ENCODE measurements at regions not wholly inside any gene's neighbourhood (a gene's known extent, or its start where the extent isn't known, plus 50 kb on each side); places are given as distances from the start of the nearest gene placed in this dataset.

DNA sequence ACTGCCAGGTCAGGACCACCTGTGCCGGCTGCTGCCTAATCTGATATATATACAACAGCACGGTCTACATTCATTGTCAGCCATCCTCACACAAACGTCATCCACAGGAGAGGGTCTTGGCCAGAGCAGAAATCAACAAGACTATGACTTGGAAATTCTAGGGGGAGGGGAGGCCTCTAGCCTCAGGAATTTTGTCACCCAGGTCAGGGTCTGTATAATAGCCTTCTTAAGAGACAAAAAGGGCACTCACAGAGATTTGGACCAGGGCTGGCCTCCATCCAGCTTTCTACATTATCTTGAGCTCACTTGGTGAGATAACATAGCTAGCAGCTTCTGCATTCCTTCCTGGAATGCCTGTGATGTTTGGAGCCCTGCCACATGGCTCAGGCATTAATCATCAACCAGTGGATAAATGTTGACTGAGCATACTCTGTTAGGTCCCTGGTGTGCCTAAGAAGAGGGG is 50.4 kb upstream of the CTIF start:
- in situ Hi-C loops (cut with MboI; ENCODE audit: low sequenced_read_pairs), result no loop called here
- Histone ChIP-seq H3K9me3 (no peaks in the 10 kb centered on the region), H3K36me3 (replicated peaks) (no peaks in the 10 kb centered on the region), H3K4me1 (no peaks in the 10 kb centered on the region), H3K4me3 (no peak overlapping the region), H3K27me3 (ENCODE audit: low read depth) (no peaks in the 10 kb centered on the region)
- no peak for DNase-seq (ENCODE audit: low spot score in 2 of 2)

DNA sequence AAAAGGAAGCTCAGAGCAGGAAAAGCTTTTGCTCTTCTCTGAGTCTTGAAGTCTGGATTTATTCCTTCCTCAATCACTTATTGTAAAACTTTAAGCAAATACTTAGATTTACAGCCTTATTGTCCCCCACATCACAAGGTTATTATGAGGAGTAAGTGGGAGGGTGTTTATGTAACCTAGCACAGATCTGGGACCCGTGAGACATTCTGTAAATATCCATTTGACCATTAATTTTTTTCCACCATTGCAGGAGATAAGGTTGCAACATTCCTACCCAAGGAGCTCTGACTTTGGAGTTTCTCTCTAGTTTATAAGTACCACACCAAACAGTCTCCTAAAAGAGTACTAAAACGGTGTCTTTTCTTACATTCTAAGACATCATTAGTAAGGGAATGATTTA is 52.1 kb upstream of the CTIF start:
- Histone ChIP-seq H3K4me3 (no peak overlapping the region), H3K36me3 (replicated peaks) (no peaks in the 10 kb centered on the region), H3K9me3 (no peaks in the 10 kb centered on the region), H3K27me3 (ENCODE audit: low read depth) (0 out of 2 replicates have a peak, but pooled peaks cover 2% of the 10 kb centered on the region), H3K4me1 (no peaks in the 10 kb centered on the region)
- in situ Hi-C loops (cut with MboI; ENCODE audit: low sequenced_read_pairs), result no loop called here
- no peak for DNase-seq (ENCODE audit: low spot score in 2 of 2)

DNA sequence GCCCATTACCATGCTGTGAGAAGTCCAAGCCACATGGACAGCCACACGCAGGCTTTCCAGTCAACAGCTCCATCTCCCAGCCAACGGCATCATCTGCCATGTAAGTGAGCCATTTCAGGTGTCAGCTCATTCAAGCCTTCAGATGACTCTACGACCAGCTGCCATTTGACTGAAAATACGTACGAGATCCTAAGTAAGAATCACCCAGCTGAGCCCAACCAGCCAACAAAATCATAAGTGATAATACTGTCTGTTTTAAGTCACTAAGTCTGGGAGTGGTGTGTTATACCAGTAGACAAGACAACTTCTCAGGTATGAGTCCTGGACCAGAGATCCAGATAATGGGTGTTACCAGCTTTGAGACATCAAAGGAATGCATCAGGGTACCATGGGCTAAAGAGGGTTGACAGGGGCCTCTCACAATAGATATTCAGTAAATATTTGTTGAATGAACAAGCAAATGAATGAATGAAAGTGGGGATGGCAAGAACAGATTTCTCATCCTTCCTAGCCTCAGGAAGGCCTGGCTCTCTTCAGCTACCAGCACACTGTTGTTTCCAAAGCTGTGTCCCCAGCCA is 52.9 kb upstream of the CTIF start:
- DNase-seq (ENCODE audit: low spot score in 2 of 2), result no peak
- in situ Hi-C loops (cut with MboI; ENCODE audit: low sequenced_read_pairs), result no loop called here
- H3K4me3 ChIP-seq, result no peak overlapping the region
- H3K27me3 ChIP-seq (ENCODE audit: low read depth), result 0 out of 2 replicates have a peak, but pooled peaks cover 6% of the 10 kb centered on the region
- no peaks in the 10 kb centered on the region for H3K9me3 ChIP-seq
- H3K36me3 ChIP-seq (replicated peaks), result no peaks in the 10 kb centered on the region
- no peaks in the 10 kb centered on the region for H3K4me1 ChIP-seq

DNA sequence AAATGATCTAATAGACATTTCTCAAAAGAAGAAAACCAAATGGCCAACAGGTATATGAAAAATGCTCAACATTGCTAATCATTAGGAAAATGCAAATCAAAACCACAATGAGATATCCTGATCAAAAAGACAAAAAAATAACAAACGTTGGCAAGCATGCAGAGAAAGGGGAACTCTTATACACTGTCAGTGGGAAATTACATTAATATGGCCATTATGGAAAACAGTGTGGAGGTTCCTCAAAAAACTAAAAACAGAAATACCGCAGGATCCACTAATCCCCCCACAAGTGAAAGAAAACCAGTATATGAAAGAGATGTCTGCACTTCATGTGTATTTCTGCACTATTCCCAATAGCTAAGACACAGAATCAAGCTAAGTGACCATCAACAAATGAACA is 57.7 kb upstream of the CTIF start:
- H3K4me1 ChIP-seq, result no peaks in the 10 kb centered on the region
- H3K9me3 ChIP-seq, result no peaks in the 10 kb centered on the region
- DNase-seq (ENCODE audit: low spot score in 2 of 2), result no peak
- H3K36me3 ChIP-seq (replicated peaks), result no peaks in the 10 kb centered on the region
- no peak overlapping the region for H3K4me3 ChIP-seq
- in situ Hi-C loops (cut with MboI; ENCODE audit: low sequenced_read_pairs), result no loop called here
- peaks cover 6% of the 10 kb centered on the region; the same call in 1 of the 2 replicates for H3K27me3 ChIP-seq (ENCODE audit: low read depth)

DNA sequence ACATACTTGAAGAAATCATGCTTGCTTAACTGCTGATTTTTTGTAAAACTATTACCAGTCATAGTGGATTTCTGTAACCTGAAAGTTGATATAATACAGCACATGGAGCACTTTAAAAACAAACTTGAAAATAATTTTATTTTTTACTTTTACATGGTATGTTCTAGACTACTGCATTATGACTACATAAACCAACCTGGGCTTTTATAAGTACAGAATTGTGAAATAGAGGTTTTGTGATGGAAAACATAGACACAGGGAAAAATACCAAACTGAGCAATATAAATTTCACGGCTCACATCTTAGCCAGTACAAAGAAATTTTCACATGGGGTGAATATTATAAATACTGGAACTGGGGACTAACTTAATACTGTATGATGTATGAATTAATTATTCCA is 59.3 kb upstream of the CTIF start:
- Histone ChIP-seq H3K4me1 (no peaks in the 10 kb centered on the region), H3K27me3 (ENCODE audit: low read depth) (peaks cover 14% of the 10 kb centered on the region), H3K4me3 (no peak overlapping the region), H3K9me3 (no peaks in the 10 kb centered on the region), H3K36me3 (replicated peaks) (no peaks in the 10 kb centered on the region)
- in situ Hi-C loops (cut with MboI; ENCODE audit: low sequenced_read_pairs), result loop anchor here (5.0 kb wide), 1 partner anchor 183 kb away; no protein-coding TSS in a partner anchor
- no peak for DNase-seq (ENCODE audit: low spot score in 2 of 2)

DNA sequence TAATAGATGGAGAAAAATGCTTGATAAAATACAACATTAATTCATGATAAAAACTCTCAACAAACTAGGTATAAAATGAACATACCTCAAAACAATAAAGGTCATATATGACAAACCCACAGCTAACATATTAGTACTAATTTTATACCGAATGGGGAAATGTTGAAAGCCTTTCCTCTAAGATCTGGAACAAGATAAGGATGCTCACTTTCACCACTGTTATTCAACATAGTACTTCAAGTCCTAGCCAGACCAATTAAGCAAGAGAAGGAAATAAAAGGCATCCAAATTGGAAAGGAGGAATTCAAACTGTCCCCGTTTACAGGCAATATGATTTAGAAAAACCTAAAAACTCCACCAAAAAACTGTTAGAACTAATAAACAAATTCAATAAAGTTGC is 61.5 kb upstream of the CTIF start:
- H3K4me1 ChIP-seq, result no peaks in the 10 kb centered on the region
- no peaks in the 10 kb centered on the region for H3K9me3 ChIP-seq
- no peaks in the 10 kb centered on the region for H3K36me3 ChIP-seq (replicated peaks)
- H3K4me3 ChIP-seq, result no peak overlapping the region
- DNase-seq (ENCODE audit: low spot score in 2 of 2), result no peak
- peaks cover 15% of the 10 kb centered on the region for H3K27me3 ChIP-seq (ENCODE audit: low read depth)
- in situ Hi-C loops (cut with MboI; ENCODE audit: low sequenced_read_pairs), result loop anchor here (5.0 kb wide), 1 partner anchor 185 kb away; no protein-coding TSS in a partner anchor

DNA sequence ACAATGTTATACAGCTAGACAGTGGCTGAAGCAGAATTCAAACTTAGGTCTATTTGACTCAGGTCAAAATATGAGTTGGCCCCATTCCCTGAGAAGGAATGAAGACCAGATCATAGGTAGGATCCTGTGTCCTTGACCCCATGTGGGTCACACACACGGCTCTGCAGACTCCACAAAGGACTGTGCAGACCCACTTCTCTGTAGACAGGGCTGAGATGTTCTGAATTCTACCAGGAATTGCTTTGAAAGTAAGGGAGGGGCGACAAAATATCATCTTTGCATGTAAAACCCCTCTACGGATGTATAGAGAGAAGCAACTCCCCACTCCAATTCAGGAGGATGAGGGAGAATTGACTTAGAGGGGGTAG is 62.3 kb upstream of the CTIF start:
- Histone ChIP-seq H3K9me3 (no peaks in the 10 kb centered on the region), H3K27me3 (ENCODE audit: low read depth) (peaks cover 14% of the 10 kb centered on the region), H3K36me3 (replicated peaks) (no peaks in the 10 kb centered on the region), H3K4me1 (no peaks in the 10 kb centered on the region), H3K4me3 (no peak overlapping the region)
- no peak for DNase-seq (ENCODE audit: low spot score in 2 of 2)
- in situ Hi-C loops (cut with MboI; ENCODE audit: low sequenced_read_pairs), result loop anchor here (5.0 kb wide), 1 partner anchor 186 kb away; no protein-coding TSS in a partner anchor

DNA sequence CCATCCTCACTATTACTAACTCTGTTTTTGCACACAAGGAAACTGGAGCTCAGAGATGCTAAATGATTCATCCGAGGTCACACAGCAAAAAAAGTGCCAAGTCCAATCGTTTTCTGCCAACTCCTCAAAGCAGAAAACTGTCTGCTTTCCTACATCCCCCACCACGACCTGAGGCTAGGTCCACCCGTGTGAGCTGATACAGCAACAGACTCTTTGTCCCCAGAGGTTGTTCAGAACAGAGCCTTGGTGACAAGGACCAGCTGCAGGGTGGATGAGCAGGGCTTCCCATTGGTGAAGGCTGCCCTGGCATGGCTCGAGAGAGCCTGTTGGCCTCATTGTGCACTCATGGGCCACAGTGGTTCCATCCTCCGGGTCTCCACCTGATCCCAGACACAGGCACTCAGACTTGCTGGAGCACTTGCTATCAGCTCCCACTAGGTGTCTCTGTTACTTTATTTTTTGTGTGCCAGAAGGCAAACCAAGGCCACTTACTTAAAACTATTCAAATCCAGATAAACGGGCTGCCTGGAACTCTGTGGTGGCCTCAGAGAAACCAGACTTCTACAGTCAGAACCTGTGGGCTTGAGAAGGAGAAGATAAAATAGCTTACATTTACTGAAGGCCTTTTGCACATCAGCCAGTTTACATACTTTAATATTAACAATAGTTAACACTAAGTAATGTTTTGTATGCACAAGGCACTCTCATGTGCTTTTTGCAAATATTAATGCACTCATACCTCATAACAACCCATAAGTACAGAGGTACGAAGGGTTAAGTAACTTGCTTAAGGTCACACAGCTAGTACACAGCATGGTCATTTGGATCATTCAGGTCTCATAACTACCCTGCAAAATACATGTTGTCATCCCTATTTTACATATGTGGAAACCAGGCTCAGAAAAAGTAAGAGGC is 62.9 kb upstream of the CTIF start:
- H3K36me3 ChIP-seq (replicated peaks), result no peaks in the 10 kb centered on the region
- no peaks in the 10 kb centered on the region for H3K4me1 ChIP-seq
- no peaks in the 10 kb centered on the region for H3K9me3 ChIP-seq
- peaks cover 13% of the 10 kb centered on the region for H3K27me3 ChIP-seq (ENCODE audit: low read depth)
- peak; percentile 62 to 70 for DNase-seq (ENCODE audit: low spot score in 2 of 2)
- in situ Hi-C loops (cut with MboI; ENCODE audit: low sequenced_read_pairs), result loop anchor here (5.0 kb wide), 1 partner anchor 186 kb away; no protein-coding TSS in a partner anchor
- no peak overlapping the region for H3K4me3 ChIP-seq

DNA sequence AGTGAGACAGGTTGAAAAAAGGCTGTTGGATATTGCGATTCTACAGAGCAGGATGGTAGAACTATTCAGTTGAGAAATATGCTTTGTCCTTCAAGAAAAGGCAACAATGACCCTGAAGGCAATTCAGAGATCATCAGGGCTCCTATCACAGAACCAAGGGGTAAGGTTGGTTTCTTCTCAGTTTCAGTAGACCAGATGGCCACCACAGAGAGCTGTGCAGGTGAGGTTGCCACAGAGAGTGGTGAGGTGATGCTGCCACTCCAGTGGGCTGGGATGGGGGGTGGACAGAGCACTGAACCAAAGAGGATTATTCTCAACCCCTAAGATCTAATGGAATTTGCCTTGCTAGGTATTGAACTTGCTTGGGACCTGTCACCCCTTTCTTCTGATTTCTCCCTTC is 64.6 kb upstream of the ZBTB7C start:
- Histone ChIP-seq H3K4me3 (no peak overlapping the region), H3K9me3 (no peaks in the 10 kb centered on the region), H3K36me3 (replicated peaks) (no peaks in the 10 kb centered on the region), H3K27me3 (ENCODE audit: low read depth) (peaks cover 15% of the 10 kb centered on the region; the same call in 1 of the 2 replicates), H3K4me1 (no peaks in the 10 kb centered on the region)
- DNase-seq (ENCODE audit: low spot score in 2 of 2), result no peak
- in situ Hi-C loops (cut with MboI; ENCODE audit: low sequenced_read_pairs), result no loop called here

DNA sequence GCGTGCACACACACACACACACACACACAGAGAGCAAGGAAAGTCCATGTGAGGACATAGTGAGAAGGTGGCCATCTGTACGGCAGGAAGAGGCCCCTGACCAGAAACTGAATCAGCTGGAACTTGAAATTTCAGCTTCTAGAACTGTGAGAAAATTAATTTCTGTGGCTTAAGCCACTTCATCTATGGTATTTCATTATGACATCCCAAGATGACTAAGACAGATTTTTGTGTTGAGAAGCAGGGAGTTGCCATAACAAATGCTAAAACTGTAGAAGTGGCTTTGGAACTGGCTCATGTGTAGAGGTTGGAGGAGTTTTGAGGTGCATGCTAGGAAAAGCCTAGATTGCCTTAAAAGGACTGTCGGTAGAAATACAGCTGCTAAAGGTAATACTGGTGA is 63.4 kb upstream of the ZBTB7C start:
- Histone ChIP-seq H3K4me1 (no peaks in the 10 kb centered on the region), H3K27me3 (ENCODE audit: low read depth) (peaks cover 15% of the 10 kb centered on the region; the same call in 1 of the 2 replicates), H3K36me3 (replicated peaks) (no peaks in the 10 kb centered on the region), H3K9me3 (no peaks in the 10 kb centered on the region), H3K4me3 (no peak overlapping the region)
- DNase-seq (ENCODE audit: low spot score in 2 of 2), result no peak
- in situ Hi-C loops (cut with MboI; ENCODE audit: low sequenced_read_pairs), result no loop called here

DNA sequence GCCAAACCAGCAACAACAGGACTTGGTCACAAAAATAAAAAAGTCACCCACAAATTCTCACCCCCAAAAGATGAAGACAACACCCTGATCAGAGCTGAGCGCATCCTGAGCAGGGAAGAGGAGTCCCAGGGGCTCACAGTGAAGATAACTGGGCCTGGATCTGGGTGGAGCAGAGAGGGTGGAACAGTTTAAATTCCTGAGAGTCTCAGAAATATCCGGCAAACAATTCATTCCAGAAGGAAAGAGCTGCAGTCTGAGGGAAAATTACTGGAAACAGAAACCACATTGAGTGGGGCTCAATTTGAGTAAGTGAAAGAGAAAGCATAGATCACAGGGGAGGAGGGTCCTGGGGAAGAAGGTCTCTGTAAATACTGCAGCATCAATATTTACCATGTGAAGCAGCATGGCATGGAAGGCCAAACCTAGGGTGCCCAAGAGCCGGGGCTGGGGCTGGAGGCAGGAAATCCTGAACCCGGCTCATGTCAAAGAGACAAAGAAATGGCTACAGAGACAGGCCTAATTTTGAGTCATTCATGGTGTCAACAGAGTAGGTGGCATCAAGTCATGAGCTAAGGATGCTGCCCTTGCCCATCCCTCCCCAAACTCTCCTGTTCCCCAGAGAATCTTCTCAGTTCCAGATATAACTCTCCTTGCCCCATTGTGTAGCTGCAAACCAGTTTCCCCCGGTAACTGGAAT is 61.4 kb upstream of the ZBTB7C start:
- Histone ChIP-seq H3K36me3 (replicated peaks) (no peaks in the 10 kb centered on the region), H3K4me3 (no peak overlapping the region), H3K27me3 (ENCODE audit: low read depth) (peaks cover 13% of the 10 kb centered on the region; the same call in 1 of the 2 replicates), H3K9me3 (no peaks in the 10 kb centered on the region), H3K4me1 (no peaks in the 10 kb centered on the region)
- no peak for DNase-seq (ENCODE audit: low spot score in 2 of 2)
- in situ Hi-C loops (cut with MboI; ENCODE audit: low sequenced_read_pairs), result no loop called here

DNA sequence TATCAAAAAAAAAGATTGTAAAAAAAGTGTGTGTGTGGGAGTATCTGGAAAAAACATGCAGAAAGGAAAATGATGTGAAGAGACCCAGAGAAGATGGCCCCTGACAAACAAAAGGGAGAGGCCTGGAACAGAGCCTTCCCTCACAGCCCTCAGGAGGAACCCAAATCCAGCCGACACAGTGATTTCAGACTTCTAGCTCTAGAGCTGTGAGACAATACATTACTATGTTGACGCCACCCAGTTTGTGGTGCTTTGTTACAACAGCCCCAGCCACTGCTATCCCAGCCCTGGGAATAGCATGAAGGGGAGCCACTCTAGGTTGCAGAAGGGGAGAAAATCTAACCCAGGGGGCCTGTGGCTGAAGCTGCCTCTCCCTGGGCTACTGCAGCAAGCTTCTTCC is 59.0 kb upstream of the ZBTB7C start:
- peaks cover 4% of the 10 kb centered on the region; the same call in 1 of the 2 replicates for H3K27me3 ChIP-seq (ENCODE audit: low read depth)
- no peak for DNase-seq (ENCODE audit: low spot score in 2 of 2)
- in situ Hi-C loops (cut with MboI; ENCODE audit: low sequenced_read_pairs), result no loop called here

DNA sequence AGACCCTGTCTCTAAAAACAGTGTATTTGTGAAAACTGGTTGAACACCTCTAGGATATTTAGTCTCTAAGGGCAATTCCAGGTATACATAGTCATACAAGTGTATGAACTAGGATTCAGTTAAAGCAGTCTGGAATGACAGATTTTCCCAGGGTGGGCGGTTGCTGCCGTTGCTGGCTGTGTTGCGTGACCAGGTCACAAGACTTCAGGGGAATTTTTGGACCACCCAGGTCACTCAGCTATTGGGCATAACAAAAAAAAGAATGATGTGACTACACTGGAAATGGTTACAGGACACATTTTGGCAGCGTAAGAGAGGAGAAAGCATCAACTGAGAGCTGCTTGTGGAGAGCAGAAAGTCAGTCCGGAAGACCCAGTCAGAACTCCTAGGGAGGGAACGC is 58.0 kb upstream of the ZBTB7C start:
- no peaks in the 10 kb centered on the region for H3K9me3 ChIP-seq
- no peak overlapping the region for H3K4me3 ChIP-seq
- no peak for DNase-seq (ENCODE audit: low spot score in 2 of 2)
- H3K4me1 ChIP-seq, result no peaks in the 10 kb centered on the region
- in situ Hi-C loops (cut with MboI; ENCODE audit: low sequenced_read_pairs), result no loop called here
- H3K36me3 ChIP-seq (replicated peaks), result no peaks in the 10 kb centered on the region
- peaks cover 6% of the 10 kb centered on the region; the same call in 1 of the 2 replicates for H3K27me3 ChIP-seq (ENCODE audit: low read depth)

More for the DNA sequence above, 59.0 kb upstream of the ZBTB7C start:
- Histone ChIP-seq H3K4me3 (no peak overlapping the region), H3K36me3 (replicated peaks) (no peaks in the 10 kb centered on the region), H3K4me1 (no peaks in the 10 kb centered on the region), H3K9me3 (no peaks in the 10 kb centered on the region)

All from HAP-1 (cell line).